Tibial nerve (tissue), 4 donors: ENCODE measurements at regions not wholly inside any gene's neighbourhood (a gene's known extent, or its start where the extent isn't known, plus 50 kb on each side); places are given as distances from the start of the nearest gene placed in this dataset.

Source experiments
- DNase-seq, 2 donors: peaks; one replicate each; pipeline ENCODE4 v3.0.0-alpha.2; 2019; ENCODE audit warnings: low spot score in 2 of 2
- H3K27ac ChIP-seq, 4 donors: fragments of 200-600 bp; sonication (generic) in 3 of 4; one replicate each; pipeline ENCODE4 v1.5.1; 2017 to 2019; ENCODE audit warnings: mild to moderate bottlenecking in 1 of 4
- H3K27me3 ChIP-seq, 2 donors: fragments of 200-600 bp; sonication (generic) in 1 of 2; one replicate each; pipeline versions ENCODE4 v1.5.1 to v1.6.0; 2017 to 2019
- H3K36me3 ChIP-seq, 3 donors: fragments of 200-600 bp; sonication (generic); one replicate each; pipeline ENCODE4 v1.5.1; 2018 to 2019
- H3K4me1 ChIP-seq, 4 donors: fragments of 200-600 bp; sonication (generic) in 3 of 4; one replicate each; pipeline ENCODE4 v1.5.1; 2017 to 2019
- H3K4me3 ChIP-seq, 4 donors: fragments of 200-600 bp; sonication (generic) in 3 of 4; one replicate each; pipeline ENCODE4 v1.5.1; 2017 to 2019; ENCODE audit warnings: mild to moderate bottlenecking in 1 of 4, moderate library complexity in 1 of 4
- H3K9me3 ChIP-seq, 4 donors: fragments of 200-600 bp; sonication (generic) in 3 of 4; one replicate each; pipeline ENCODE4 v1.5.1; 2017 to 2019
- EP300 ChIP-seq, 2 donors: sonication (generic); formaldehyde crosslinking; IDR thresholded peaks; one replicate each; pipeline ENCODE4 v1.6.1; 2017; ENCODE audit warnings: antibody characterized with exemption in 2 of 2, mild to moderate bottlenecking in 1 of 2
- POLR2A ChIP-seq, 2 donors: fragments of 450-650 bp; IDR thresholded peaks; one replicate each; pipeline ENCODE4 v1.6.1; 2017; ENCODE audit warnings: antibody characterized with exemption in 2 of 2, mild to moderate bottlenecking in 2 of 2, moderate library complexity in 2 of 2
- WGBS, 2 donors: methylation state at CpG; one replicate each; pipeline ENCODE4 v1.1.5; 2018; 5-methylcytosine and 5-hydroxymethylcytosine counted together
- TF ChIP-seq, protein P1 (sequence below), 5 experiments: fragments of 200-600 bp in 3 of 5; fragments of 450-650 bp in 2 of 5; sonication (generic) in 3 of 5; IDR thresholded peaks; one replicate each; pipeline ENCODE4 v1.5.1; 2016 to 2019; ENCODE audit warnings: antibody characterized with exemption in 5 of 5, mild to moderate bottlenecking in 3 of 5, moderate library complexity in 2 of 5

GRCh38 chr10:128963211-128964099 lies 503.6 kb upstream of the MGMT start:
- no peaks in the 10 kb centered on the region for H3K36me3 ChIP-seq
- TF ChIP-seq, protein P1, sequence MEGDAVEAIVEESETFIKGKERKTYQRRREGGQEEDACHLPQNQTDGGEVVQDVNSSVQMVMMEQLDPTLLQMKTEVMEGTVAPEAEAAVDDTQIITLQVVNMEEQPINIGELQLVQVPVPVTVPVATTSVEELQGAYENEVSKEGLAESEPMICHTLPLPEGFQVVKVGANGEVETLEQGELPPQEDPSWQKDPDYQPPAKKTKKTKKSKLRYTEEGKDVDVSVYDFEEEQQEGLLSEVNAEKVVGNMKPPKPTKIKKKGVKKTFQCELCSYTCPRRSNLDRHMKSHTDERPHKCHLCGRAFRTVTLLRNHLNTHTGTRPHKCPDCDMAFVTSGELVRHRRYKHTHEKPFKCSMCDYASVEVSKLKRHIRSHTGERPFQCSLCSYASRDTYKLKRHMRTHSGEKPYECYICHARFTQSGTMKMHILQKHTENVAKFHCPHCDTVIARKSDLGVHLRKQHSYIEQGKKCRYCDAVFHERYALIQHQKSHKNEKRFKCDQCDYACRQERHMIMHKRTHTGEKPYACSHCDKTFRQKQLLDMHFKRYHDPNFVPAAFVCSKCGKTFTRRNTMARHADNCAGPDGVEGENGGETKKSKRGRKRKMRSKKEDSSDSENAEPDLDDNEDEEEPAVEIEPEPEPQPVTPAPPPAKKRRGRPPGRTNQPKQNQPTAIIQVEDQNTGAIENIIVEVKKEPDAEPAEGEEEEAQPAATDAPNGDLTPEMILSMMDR (IDR thresholded peaks at IDR 0.05) = no peak
- TF ChIP-seq EP300 (IDR thresholded peaks at IDR 0.05) = no peak
- no peak for TF ChIP-seq POLR2A (IDR thresholded peaks at IDR 0.05)
- no peaks in the 10 kb centered on the region for H3K9me3 ChIP-seq
- no peak overlapping the region for H3K27ac ChIP-seq
- no peak for DNase-seq
- no peaks in the 10 kb centered on the region for H3K4me1 ChIP-seq
- 85 to 89% methylated on average over 12 of the region's 12 CpGs for WGBS, 2 donors
- H3K27me3 ChIP-seq = no peaks in the 10 kb centered on the region
- H3K4me3 ChIP-seq = no peak overlapping the region

- H3K9me3 ChIP-seq = no peaks in the 10 kb centered on the region
- 52 to 54% methylated on average over 3 of the region's 3 CpGs for WGBS, 2 donors
- TF ChIP-seq POLR2A (IDR thresholded peaks at IDR 0.05) = no peak
- TF ChIP-seq EP300 (IDR thresholded peaks at IDR 0.05) = no peak
- TF ChIP-seq, protein P1 (IDR thresholded peaks at IDR 0.05) = no peak
- H3K4me3 ChIP-seq = no peak overlapping the region
- no peaks in the 10 kb centered on the region for H3K4me1 ChIP-seq
- H3K27ac ChIP-seq = no peak overlapping the region
- DNase-seq = no peak
- H3K27me3 ChIP-seq = no peaks in the 10 kb centered on the region
- H3K36me3 ChIP-seq = no peaks in the 10 kb centered on the region
These were observed 503.0 kb upstream of the MGMT start for GRCh38 chr10:128964100-128964403.

DNA sequence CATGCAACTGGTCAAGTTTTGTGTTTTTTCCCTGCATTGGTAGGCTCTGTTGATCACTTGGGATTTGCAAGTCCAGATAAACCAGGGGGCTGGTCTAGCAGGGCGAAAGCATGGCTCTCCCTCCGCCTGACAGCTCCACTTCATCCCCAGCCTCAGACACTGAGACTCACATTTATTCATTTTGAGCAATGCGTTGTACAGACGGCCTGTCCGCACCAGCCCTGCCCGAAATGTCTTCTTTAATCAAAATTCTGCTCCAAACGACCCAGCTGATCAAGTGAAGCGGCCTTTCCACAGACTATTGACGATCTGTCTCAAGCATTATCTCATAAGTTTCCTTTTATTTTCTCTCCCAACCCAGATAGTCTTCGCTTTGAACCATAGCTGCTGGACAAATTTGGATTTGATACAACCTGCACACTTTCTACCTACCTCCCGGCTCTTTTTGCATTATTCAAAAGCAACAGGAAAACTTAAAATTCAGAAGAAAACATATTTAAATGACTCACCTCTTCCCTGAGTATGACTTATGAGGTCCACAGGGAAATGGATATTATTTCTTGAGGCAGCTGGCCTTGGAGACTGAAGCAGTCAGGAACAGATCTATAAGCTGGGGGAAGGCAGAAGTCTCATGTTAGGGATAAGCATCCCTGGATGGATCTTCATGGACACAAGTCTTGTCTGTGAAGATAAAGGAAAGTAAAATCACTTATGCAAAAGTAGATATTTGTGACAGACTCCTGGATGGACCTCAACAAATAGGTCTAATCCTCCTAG lies 498.9 kb upstream of the MGMT start:
- H3K9me3 ChIP-seq = no peaks in the 10 kb centered on the region
- H3K27ac ChIP-seq = no peak overlapping the region
- no peaks in the 10 kb centered on the region for H3K36me3 ChIP-seq
- H3K4me1 ChIP-seq = no peaks in the 10 kb centered on the region
- WGBS, 2 donors = 84 to 88% methylated on average over 11 of the region's 11 CpGs
- H3K4me3 ChIP-seq = no peak overlapping the region
- no peak for DNase-seq
- H3K27me3 ChIP-seq = no peaks in the 10 kb centered on the region
- TF ChIP-seq EP300 (IDR thresholded peaks at IDR 0.05) (no peak), POLR2A (IDR thresholded peaks at IDR 0.05) (no peak)
- TF ChIP-seq, protein P1 (IDR thresholded peaks at IDR 0.05) = no peak

GRCh38 chr10:128969551-128969950 lies 497.5 kb upstream of the MGMT start:
- H3K4me1 ChIP-seq = no peaks in the 10 kb centered on the region
- no peak for DNase-seq
- no peaks in the 10 kb centered on the region for H3K27me3 ChIP-seq
- no peak overlapping the region for H3K27ac ChIP-seq
- WGBS, 2 donors = 89 to 96% methylated on average over 11 of the region's 11 CpGs
- no peak overlapping the region for H3K4me3 ChIP-seq
- H3K36me3 ChIP-seq = no peaks in the 10 kb centered on the region
- no peak for TF ChIP-seq EP300 (IDR thresholded peaks at IDR 0.05)
- TF ChIP-seq, protein P1 (IDR thresholded peaks at IDR 0.05) = no peak
- no peak for TF ChIP-seq POLR2A (IDR thresholded peaks at IDR 0.05)
- H3K9me3 ChIP-seq = no peaks in the 10 kb centered on the region
